WTC11 (cell line): ENCODE measurements at regions not wholly inside any gene's neighbourhood (a gene's known extent, or its start where the extent isn't known, plus 50 kb on each side); places are given as distances from the start of the nearest gene placed in this dataset.

Experiments used
- ATAC-seq: fragments of 200-7000 bp; cut with Tn5 transposase; 2 replicates; pipeline ENCODE4 v1.10.0; 2021; ENCODE audit warnings: mild to moderate bottlenecking, moderate library complexity
- CTCF ChIA-PET: fragments of 300-600 bp; sonication (Branson Sonifier 250); formaldehyde crosslinking; loops from one replicate; lab custom pipeline; 2021; ENCODE audit warnings: antibody characterized with exemption; lab: Charles Lee
- POLR2A ChIA-PET: fragments of 350-600 bp; sonication (Branson Sonifier 250); formaldehyde crosslinking; loops from one replicate; lab custom pipeline; 2021; ENCODE audit warnings: antibody characterized with exemption; lab: Charles Lee
- DNase-seq: peaks from one replicate; pipeline ENCODE4 v3.0.0; 2021; ENCODE audit warnings: low spot score
- H3K27ac Mint-ChIP-seq: 2 replicates; pipeline ENCODE4 v1.8.0; 2021; ENCODE audit warnings: mixed read lengths
- H3K27me3 Mint-ChIP-seq: 2 replicates; pipeline ENCODE4 v1.8.0; 2021; ENCODE audit warnings: low read depth, mild to moderate bottlenecking, moderate library complexity, mixed read lengths
- H3K36me3 Mint-ChIP-seq: 2 replicates; pipeline ENCODE4 v1.8.0; 2021; ENCODE audit warnings: mixed read lengths
- H3K4me1 Mint-ChIP-seq: 2 replicates; pipeline ENCODE4 v1.8.0; 2022; ENCODE audit warnings: mixed read lengths
- H3K4me3 Mint-ChIP-seq: 2 replicates; pipeline ENCODE4 v1.8.0; 2021; ENCODE audit warnings: mild to moderate bottlenecking, moderate library complexity, mixed read lengths
- H3K9me3 Mint-ChIP-seq: 2 replicates; pipeline ENCODE4 v1.8.0; 2021; ENCODE audit warnings: mixed read lengths
- ATF6 ChIP-seq: sonication (generic); formaldehyde crosslinking; IDR thresholded peaks from 2 replicates; pipeline ENCODE4 v1.8.1; 2023; ENCODE audit warnings: mild to moderate bottlenecking, missing genetic modification reagents
- CTCF ChIP-seq: fragments of 200-600 bp; IDR thresholded peaks from 2 replicates; pipeline ENCODE4 v1.8.0; 2022; ENCODE audit warnings: antibody characterized with exemption
- E2F5 ChIP-seq: sonication (generic); formaldehyde crosslinking; IDR thresholded peaks from 2 replicates; pipeline ENCODE4 v1.8.1; 2022; ENCODE audit warnings: mild to moderate bottlenecking, moderate library complexity, missing genetic modification reagents
- ESRRA ChIP-seq: sonication (generic); formaldehyde crosslinking; IDR thresholded peaks from 2 replicates; pipeline ENCODE4 v1.8.1; 2022; ENCODE audit warnings: mild to moderate bottlenecking, missing genetic modification reagents, borderline replicate concordance
- FOXP4 ChIP-seq: sonication (generic); formaldehyde crosslinking; IDR thresholded peaks from 2 replicates; pipeline ENCODE4 v1.8.0; 2022; ENCODE audit warnings: mild to moderate bottlenecking, missing genetic modification reagents
- HMGA2 ChIP-seq: fragments of 250-450 bp; sonication (Bioruptor Pico); IDR thresholded peaks from 2 replicates; pipeline ENCODE4 v1.4.0; 2021; ENCODE audit warnings: mild to moderate bottlenecking, moderate library complexity
- IRF1 ChIP-seq: sonication (generic); formaldehyde crosslinking; IDR thresholded peaks from 2 replicates; pipeline ENCODE4 v1.8.0; 2023; ENCODE audit warnings: missing genetic modification reagents
- NR3C1 ChIP-seq: sonication (generic); formaldehyde crosslinking; conservative IDR thresholded peaks from 2 replicates; pipeline ENCODE4 v1.8.1; 2023; ENCODE audit warnings: low read depth, mild to moderate bottlenecking, missing genetic modification reagents
- RELA ChIP-seq: sonication (generic); formaldehyde crosslinking; IDR thresholded peaks from 2 replicates; pipeline ENCODE4 v1.8.1; 2022; ENCODE audit warnings: missing genetic modification reagents, mild to moderate bottlenecking, borderline replicate concordance
- USF2 ChIP-seq: sonication (generic); formaldehyde crosslinking; IDR thresholded peaks from 2 replicates; pipeline ENCODE4 v1.8.1; 2023; ENCODE audit warnings: mild to moderate bottlenecking, missing genetic modification reagents, moderate library complexity
- ZNF263 ChIP-seq: sonication (generic); formaldehyde crosslinking; IDR thresholded peaks from 2 replicates; pipeline ENCODE4 v1.8.1; 2022; ENCODE audit warnings: low read depth, mild to moderate bottlenecking, moderate library complexity, missing genetic modification reagents
- ZNF423 ChIP-seq: fragments of 250-450 bp; sonication (Bioruptor Pico); IDR thresholded peaks from 2 replicates; pipeline ENCODE4 v2.1.2; 2022; ENCODE audit warnings: mild to moderate bottlenecking, moderate library complexity
- ZNF532 ChIP-seq: fragments of 250-450 bp; sonication (Bioruptor Pico); IDR thresholded peaks from 2 replicates; pipeline ENCODE4 v1.9.0; 2021; ENCODE audit warnings: mild to moderate bottlenecking, borderline replicate concordance

GRCh38 chr15:22240403-22240802 is 160.1 kb downstream of the OR4M2 start (continued):
- no peak for TF ChIP-seq ATF6
- TF ChIP-seq IRF1 (CRISPR knock-in tag): no peak
- no peak for TF ChIP-seq CTCF
- TF ChIP-seq HMGA2 (CRISPR knock-in tag): no peak
- no peak for TF ChIP-seq ZNF532 (CRISPR knock-in tag)
- no peak for TF ChIP-seq E2F5 (CRISPR knock-in tag)

- ChIA-PET CTCF (no interaction called here), POLR2A (no interaction called here)
- no peak for DNase-seq
- H3K9me3 Mint-ChIP-seq: peaks cover 73% of the 10 kb centered on the region
- H3K4me1 Mint-ChIP-seq: no peaks in the 10 kb centered on the region
- H3K36me3 Mint-ChIP-seq: peaks cover 82% of the 10 kb centered on the region
- no peak overlapping the region for H3K27ac Mint-ChIP-seq
- H3K27me3 Mint-ChIP-seq: peaks cover 38% of the 10 kb centered on the region
- no peak overlapping the region for H3K4me3 Mint-ChIP-seq
- TF ChIP-seq ESRRA (CRISPR knock-in tag): no peak
- TF ChIP-seq USF2 (CRISPR knock-in tag): no peak
- no peak for TF ChIP-seq FOXP4
- TF ChIP-seq NR3C1 (CRISPR knock-in tag): no peak
- no peak for TF ChIP-seq ZNF263 (CRISPR knock-in tag)
- no peak for TF ChIP-seq ZNF532 (CRISPR knock-in tag)
- no peak for TF ChIP-seq HMGA2 (CRISPR knock-in tag)
- TF ChIP-seq RELA (CRISPR knock-in tag): no peak
- no peak for TF ChIP-seq ZNF423 (CRISPR knock-in tag)
- no peak for ATAC-seq
These were observed 160.7 kb downstream of the OR4M2 start for GRCh38 chr15:22240986-22241385.
